Transverse colon (tissue), 4 donors: ENCODE measurements at regions not wholly inside any gene's neighbourhood (a gene's known extent, or its start where the extent isn't known, plus 50 kb on each side); places are given as distances from the start of the nearest gene placed in this dataset.

ENCODE experiments used
- DNase-seq: peaks from one replicate; pipeline ENCODE4 v3.0.0-alpha.2; 2019
- H3K27ac ChIP-seq, 4 donors: fragments of 200-600 bp; sonication (generic); 2 replicates each; pipeline ENCODE4 v1.5.1; 2016 to 2018; ENCODE audit warnings: inconsistent platforms in 4 of 4
- H3K27me3 ChIP-seq: fragments of 200-600 bp; sonication (generic); 2 replicates; pipeline ENCODE4 v1.5.1; 2017; ENCODE audit warnings: inconsistent platforms
- H3K36me3 ChIP-seq, 4 donors: fragments of 200-600 bp; sonication (generic); 2 replicates each; pipeline ENCODE4 v1.5.1; 2017 to 2019; ENCODE audit warnings: inconsistent platforms in 4 of 4
- H3K4me1 ChIP-seq, 4 donors: fragments of 200-600 bp; sonication (generic); 2 replicates each; pipeline ENCODE4 v1.5.1; 2017 to 2020; ENCODE audit warnings: inconsistent platforms in 4 of 4
- H3K4me3 ChIP-seq, 4 donors: fragments of 200-600 bp; sonication (generic); 1 replicate in 1 of 4; 2 replicates in 3 of 4; pipeline versions ENCODE4 v1.5.1 to v1.6.1; 2017 to 2019; ENCODE audit warnings: inconsistent platforms in 4 of 4
- H3K9me3 ChIP-seq, 2 donors: fragments of 200-600 bp; sonication (generic); 2 replicates each; pipeline ENCODE4 v1.5.1; 2017 to 2019; ENCODE audit warnings: inconsistent platforms in 2 of 2
- CTCF ChIP-seq, 5 experiments: fragments of 200-600 bp in 3 of 5; fragments of 450-650 bp in 2 of 5; sonication (generic) in 3 of 5; IDR thresholded peaks; 1 replicate in 2 of 5; 2 replicates in 3 of 5; pipeline ENCODE4 v1.5.1; 2016 to 2017; ENCODE audit warnings: antibody characterized with exemption in 5 of 5, inconsistent platforms in 3 of 5, mild to moderate bottlenecking in 2 of 5, moderate library complexity in 1 of 5
- EP300 ChIP-seq: sonication (generic); formaldehyde crosslinking; IDR thresholded peaks from one replicate; pipeline ENCODE4 v1.6.1; 2017; ENCODE audit warnings: antibody characterized with exemption, low read depth
- POLR2A ChIP-seq: fragments of 450-650 bp; IDR thresholded peaks from one replicate; pipeline ENCODE4 v1.6.1; 2016; ENCODE audit warnings: antibody characterized with exemption, mild to moderate bottlenecking, moderate library complexity
- POLR2AphosphoS5 ChIP-seq, 3 donors: sonication (generic); formaldehyde crosslinking; IDR thresholded peaks; one replicate each; pipeline ENCODE4 v1.6.1; 2016; ENCODE audit warnings: antibody characterized with exemption in 3 of 3
- WGBS, 2 donors: methylation state at CpG; one replicate each; pipeline ENCODE4 v1.1.5; 2018; ENCODE audit warnings: low coverage in 1 of 2; 5-methylcytosine and 5-hydroxymethylcytosine counted together
- in situ Hi-C, 4 donors: fragments of 200-750 bp; cut with MboI; loops; one replicate each; pipeline versions ENCODE4 v1.15.0 to v1.15.1; 2017; ENCODE audit warnings: low sequenced_read_pairs in 3 of 4, low pct_ligation_motif_present in 1 of 4, low pct_unique_long_range_greater_than_20kb in 1 of 4
- intact Hi-C: fragments of 100-400 bp; cut with DNase I; formaldehyde crosslinking; loops from one replicate; pipeline ENCODE4 v1.15.1; 2023; ENCODE audit warnings: low total_unique reads

DNA sequence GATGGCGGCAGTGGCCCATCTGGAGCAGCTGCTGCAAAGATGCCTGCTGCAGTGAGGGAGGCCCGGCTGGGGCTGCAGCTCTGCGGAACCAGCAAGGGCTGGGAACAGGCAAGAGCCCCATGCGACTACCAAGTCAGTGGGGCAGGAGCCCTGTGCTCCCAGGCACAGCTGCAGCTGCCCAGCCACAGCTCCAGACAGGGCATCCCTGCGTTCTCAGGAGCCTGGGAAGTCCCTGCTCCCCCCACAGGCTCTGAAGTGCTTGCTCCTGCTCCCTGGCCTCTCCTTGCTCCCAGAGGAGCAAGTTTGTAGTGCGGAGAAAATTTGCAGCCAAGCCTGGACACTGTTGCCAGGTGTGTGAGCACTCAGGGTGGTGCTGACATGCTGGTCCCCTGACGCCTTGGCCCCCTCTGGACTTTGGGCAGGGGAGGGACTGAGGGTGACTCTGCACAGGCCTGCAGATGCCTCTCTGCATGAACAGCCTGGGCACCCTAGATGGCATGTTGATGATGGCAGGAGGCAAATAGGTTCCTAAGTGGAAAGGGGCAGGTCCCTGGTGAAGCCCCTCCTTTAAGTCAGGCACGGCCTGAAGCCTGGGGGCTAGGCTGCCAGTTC, 105.6 kb downstream of the LYZL1 start:
- WGBS, 2 donors, result 81% methylated on average over 7 of the region's 8 CpGs; no CpG with 5 or more reads in 1 of the 2 donors
- Histone ChIP-seq H3K36me3 (no peaks in the 10 kb centered on the region), H3K9me3 (no peaks in the 10 kb centered on the region), H3K27me3 (no peaks in the 10 kb centered on the region), H3K4me1 (no peaks in the 10 kb centered on the region), H3K4me3 (no peak overlapping the region), H3K27ac (no peak overlapping the region)
- no peak for DNase-seq
- intact Hi-C loops, result no loop called here
- in situ Hi-C loops, result no loop called here
- no peak for TF ChIP-seq POLR2AphosphoS5 (IDR thresholded peaks at IDR 0.05)
- no peak for TF ChIP-seq CTCF (IDR thresholded peaks at IDR 0.05)
- no peak for TF ChIP-seq POLR2A

DNA sequence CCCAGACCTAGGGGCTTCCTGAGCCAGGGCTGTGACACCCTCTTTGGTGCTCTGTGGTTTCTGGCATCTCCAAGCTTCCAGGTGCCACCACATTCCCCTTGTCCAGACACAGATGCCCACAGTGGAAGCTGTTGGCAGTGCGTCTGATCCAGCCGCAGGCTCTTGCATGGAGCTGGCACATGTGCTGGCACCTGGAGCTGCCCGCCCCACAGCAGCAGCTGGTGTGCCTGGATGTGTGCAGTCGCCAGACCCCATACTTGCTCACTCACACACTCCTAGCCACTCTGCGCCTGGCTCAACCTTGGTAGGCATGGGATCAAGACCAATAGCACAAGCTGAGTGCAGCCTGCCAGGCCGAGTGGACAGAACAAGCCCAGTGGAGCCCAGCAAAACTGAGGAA, 106.5 kb downstream of the LYZL1 start:
- no peak for DNase-seq
- intact Hi-C loops, result no loop called here
- no peaks in the 10 kb centered on the region for H3K9me3 ChIP-seq
- TF ChIP-seq POLR2A, result no peak
- no peak for TF ChIP-seq EP300
- no peak for TF ChIP-seq CTCF (IDR thresholded peaks at IDR 0.05)
- TF ChIP-seq POLR2AphosphoS5 (IDR thresholded peaks at IDR 0.05), result no peak
- WGBS, 2 donors, result 50 to 92% methylated on average over 1 to 6 of the region's 6 CpGs
- H3K27ac ChIP-seq, result no peak overlapping the region
- H3K36me3 ChIP-seq, result no peaks in the 10 kb centered on the region
- H3K4me3 ChIP-seq, result no peak overlapping the region
- H3K27me3 ChIP-seq, result no peaks in the 10 kb centered on the region
- in situ Hi-C loops, result no loop called here
- H3K4me1 ChIP-seq, result no peaks in the 10 kb centered on the region

GRCh38 chr10:29397221-29397620, 108.4 kb downstream of the LYZL1 start:
- Histone ChIP-seq H3K4me1 (no peaks in the 10 kb centered on the region), H3K27ac (no peak overlapping the region), H3K4me3 (no peak overlapping the region), H3K9me3 (no peaks in the 10 kb centered on the region), H3K36me3 (no peaks in the 10 kb centered on the region), H3K27me3 (no peaks in the 10 kb centered on the region)
- intact Hi-C loops, result no loop called here
- in situ Hi-C loops, result no loop called here
- DNase-seq, result no peak
- WGBS, 2 donors, result 57 to 100% methylated on average over 1 to 2 of the region's 2 CpGs
- TF ChIP-seq POLR2A (no peak), POLR2AphosphoS5 (IDR thresholded peaks at IDR 0.05) (no peak), EP300 (no peak), CTCF (IDR thresholded peaks at IDR 0.05) (no peak)

- Histone ChIP-seq H3K36me3 (no peaks in the 10 kb centered on the region), H3K9me3 (no peaks in the 10 kb centered on the region), H3K4me1 (no peaks in the 10 kb centered on the region), H3K27me3 (no peaks in the 10 kb centered on the region), H3K27ac (no peak overlapping the region), H3K4me3 (no peak overlapping the region)
- in situ Hi-C loops (no loop called here), intact Hi-C loops (no loop called here)
- no peak for TF ChIP-seq EP300
- TF ChIP-seq POLR2A, result no peak
- TF ChIP-seq POLR2AphosphoS5 (IDR thresholded peaks at IDR 0.05), result no peak
- no peak for TF ChIP-seq CTCF (IDR thresholded peaks at IDR 0.05)
- no peak for DNase-seq
Observed at GRCh38 chr10:29403208-29403607, 114.3 kb downstream of the LYZL1 start.
